ENCODE measurements at regions not wholly inside any gene's neighbourhood (a gene's known extent, or its start where the extent isn't known, plus 50 kb on each side); places are given as distances from the start of the nearest gene placed in this dataset.

- no peaks in the 10 kb centered on the region for H3K9me3 ChIP-seq
- H3K36me3 ChIP-seq: no peaks in the 10 kb centered on the region
- H3K27me3 ChIP-seq: no peaks in the 10 kb centered on the region
- H3K4me3 ChIP-seq: no peak overlapping the region
- peaks cover 0 to 15% of the 10 kb centered on the region in 2 donors for H3K4me1 ChIP-seq
- TF ChIP-seq, protein P1, sequence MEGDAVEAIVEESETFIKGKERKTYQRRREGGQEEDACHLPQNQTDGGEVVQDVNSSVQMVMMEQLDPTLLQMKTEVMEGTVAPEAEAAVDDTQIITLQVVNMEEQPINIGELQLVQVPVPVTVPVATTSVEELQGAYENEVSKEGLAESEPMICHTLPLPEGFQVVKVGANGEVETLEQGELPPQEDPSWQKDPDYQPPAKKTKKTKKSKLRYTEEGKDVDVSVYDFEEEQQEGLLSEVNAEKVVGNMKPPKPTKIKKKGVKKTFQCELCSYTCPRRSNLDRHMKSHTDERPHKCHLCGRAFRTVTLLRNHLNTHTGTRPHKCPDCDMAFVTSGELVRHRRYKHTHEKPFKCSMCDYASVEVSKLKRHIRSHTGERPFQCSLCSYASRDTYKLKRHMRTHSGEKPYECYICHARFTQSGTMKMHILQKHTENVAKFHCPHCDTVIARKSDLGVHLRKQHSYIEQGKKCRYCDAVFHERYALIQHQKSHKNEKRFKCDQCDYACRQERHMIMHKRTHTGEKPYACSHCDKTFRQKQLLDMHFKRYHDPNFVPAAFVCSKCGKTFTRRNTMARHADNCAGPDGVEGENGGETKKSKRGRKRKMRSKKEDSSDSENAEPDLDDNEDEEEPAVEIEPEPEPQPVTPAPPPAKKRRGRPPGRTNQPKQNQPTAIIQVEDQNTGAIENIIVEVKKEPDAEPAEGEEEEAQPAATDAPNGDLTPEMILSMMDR (IDR thresholded peaks at IDR 0.05): no peak
- no peak for DNase-seq (ENCODE audit: low spot score)
- no peak overlapping the region for H3K27ac ChIP-seq
Measured at GRCh38 chr6:170224694-170225660, 65.9 kb downstream of the DLL1 start.

DNA sequence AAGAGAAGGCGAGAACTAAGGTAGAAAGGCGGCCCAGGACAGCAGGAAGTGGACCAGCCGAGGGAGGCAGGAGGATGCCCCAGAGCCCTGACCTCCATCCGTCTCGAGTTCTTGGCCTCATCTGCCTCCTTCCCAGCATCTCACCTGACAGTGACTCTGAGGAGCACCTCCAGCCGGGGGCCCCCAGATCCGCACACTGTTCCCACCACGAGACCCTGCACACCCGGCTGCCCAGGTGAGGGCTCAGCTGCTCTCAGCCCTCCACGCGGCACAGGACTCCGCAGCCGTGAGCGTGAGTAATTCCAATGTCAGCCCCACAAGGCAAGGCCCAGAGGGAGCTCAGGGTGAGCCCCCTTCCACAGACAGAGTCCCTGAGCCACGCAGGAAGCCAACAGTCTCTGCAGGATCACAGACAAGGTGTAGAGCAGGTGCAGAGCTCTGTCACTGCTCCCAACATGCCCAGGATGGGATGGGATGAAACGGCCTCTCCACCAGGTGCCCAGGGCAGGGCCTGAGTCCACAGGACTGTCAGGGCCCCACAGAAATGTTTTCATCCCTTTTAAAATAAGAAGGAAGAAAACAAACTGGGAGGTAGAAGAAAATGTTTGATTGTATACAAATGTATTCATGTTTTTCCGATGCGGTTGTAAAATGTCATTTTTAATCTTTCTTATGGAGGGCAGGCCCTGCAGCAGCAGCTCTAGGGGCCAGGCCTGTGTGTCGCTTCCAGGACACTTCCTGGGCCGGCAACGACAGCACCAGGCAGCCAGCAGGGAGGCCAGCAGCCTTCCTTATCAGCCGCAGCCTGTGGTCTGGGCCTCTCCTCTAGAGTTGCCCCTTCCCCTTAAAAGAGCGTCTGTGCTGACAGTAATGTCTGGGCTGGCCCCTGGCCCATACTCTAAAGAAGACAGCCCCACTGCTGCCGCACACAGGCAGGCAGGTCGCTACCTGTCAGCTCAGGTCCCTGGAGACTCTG is 66.9 kb downstream of the DLL1 start:
- Histone ChIP-seq H3K36me3 (no peaks in the 10 kb centered on the region), H3K27me3 (no peaks in the 10 kb centered on the region), H3K4me1 (peaks cover 0 to 10% of the 10 kb centered on the region in 2 donors), H3K9me3 (no peaks in the 10 kb centered on the region), H3K4me3 (no peak overlapping the region), H3K27ac (no peak overlapping the region)
- DNase-seq (ENCODE audit: low spot score): no peak
- TF ChIP-seq, protein P1 (IDR thresholded peaks at IDR 0.05): no peak

DNA sequence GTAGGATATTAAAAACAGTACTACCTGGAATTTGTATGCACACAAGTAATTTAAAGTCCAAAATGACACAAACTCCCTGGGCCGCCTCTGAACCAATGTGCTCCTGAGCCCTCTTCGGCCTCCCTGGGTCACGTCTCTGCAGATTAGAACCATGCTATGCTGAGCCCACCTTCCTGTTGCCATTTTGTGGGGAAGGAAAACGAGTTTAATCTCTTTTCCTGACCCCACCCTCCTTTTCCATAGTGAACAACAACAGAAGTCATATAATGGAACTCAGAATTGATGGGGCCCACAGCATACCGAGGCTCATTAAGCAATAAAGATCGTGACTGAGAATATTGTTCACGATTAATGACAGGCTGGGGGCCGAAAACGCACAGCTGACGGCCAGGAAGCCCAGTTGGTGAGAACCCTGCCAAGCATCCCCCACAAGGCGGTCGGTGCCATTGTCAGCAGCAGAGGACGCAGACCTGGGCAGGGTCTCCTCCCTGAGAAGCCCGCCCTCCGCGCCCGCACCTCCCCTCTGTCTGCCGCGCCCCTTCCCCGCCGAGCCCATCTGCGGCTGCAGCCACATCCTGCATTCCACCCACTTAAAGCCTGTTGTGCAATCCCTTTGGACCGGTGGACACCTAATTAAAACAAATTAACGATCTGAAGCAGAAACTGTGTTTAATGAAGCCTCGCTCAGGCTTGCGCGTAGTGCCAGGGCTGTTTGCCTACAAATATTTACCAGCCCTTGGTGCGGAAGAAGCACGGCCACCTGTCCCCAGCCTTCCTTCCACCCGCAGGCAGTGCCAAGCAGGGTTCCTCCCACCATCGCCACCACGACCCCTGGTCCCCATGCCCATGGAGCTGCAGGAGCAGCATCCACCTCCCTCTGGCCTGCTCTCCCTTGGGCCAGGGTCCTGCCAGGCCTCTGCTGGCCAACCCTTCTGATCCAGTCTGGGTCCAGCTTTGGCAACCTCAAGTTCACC is 68.1 kb downstream of the DLL1 start:
- H3K36me3 ChIP-seq: no peaks in the 10 kb centered on the region
- DNase-seq (ENCODE audit: low spot score): no peak
- H3K27me3 ChIP-seq: no peaks in the 10 kb centered on the region
- H3K4me3 ChIP-seq: no peak overlapping the region
- peaks cover 0 to 10% of the 10 kb centered on the region in 2 donors for H3K4me1 ChIP-seq
- TF ChIP-seq, protein P1 (IDR thresholded peaks at IDR 0.05): no peak
- no peak overlapping the region for H3K27ac ChIP-seq
- H3K9me3 ChIP-seq: no peaks in the 10 kb centered on the region

GRCh38 chr6:170221753-170222400 is 69.0 kb downstream of the DLL1 start:
- Histone ChIP-seq H3K4me3 (no peak overlapping the region), H3K36me3 (no peaks in the 10 kb centered on the region), H3K27me3 (no peaks in the 10 kb centered on the region), H3K27ac (no peak overlapping the region), H3K4me1 (peaks cover 0 to 10% of the 10 kb centered on the region in 2 donors), H3K9me3 (no peaks in the 10 kb centered on the region)
- DNase-seq (ENCODE audit: low spot score): no peak
- TF ChIP-seq, protein P1 (IDR thresholded peaks at IDR 0.05): no peak
